Endothelial cell of hepatic sinusoid (primary cell): ENCODE measurements at regions not wholly inside any gene's neighbourhood (a gene's known extent, or its start where the extent isn't known, plus 50 kb on each side); places are given as distances from the start of the nearest gene placed in this dataset.

ENCODE experiments used
- in situ Hi-C: cut with HindIII; loops from 2 replicates; pipeline ENCODE4 v1.10.0; 2017; ENCODE audit warnings: low sequenced_read_pairs

GRCh38 chr2:129113776-129114175, 795.1 kb upstream of the HS6ST1 start:
- in situ Hi-C loops, result no loop called here

- in situ Hi-C loops, result no loop called here
These were observed 798.8 kb upstream of the HS6ST1 start for GRCh38 chr2:129117434-129117833.

- in situ Hi-C loops, result no loop called here
These were observed 799.6 kb upstream of the HS6ST1 start for GRCh38 chr2:129118296-129118695.

- in situ Hi-C loops, result no loop called here
These were observed 810.4 kb upstream of the HS6ST1 start for GRCh38 chr2:129129087-129129486.

- in situ Hi-C loops, result no loop called here
These were observed 815.3 kb upstream of the HS6ST1 start for GRCh38 chr2:129133692-129134641.

GRCh38 chr2:129135017-129135416, 816.3 kb upstream of the HS6ST1 start:
- in situ Hi-C loops, result no loop called here

GRCh38 chr2:129139380-129139779, 820.7 kb upstream of the HS6ST1 start:
- in situ Hi-C loops, result no loop called here

GRCh38 chr2:129142465-129142864, 823.8 kb upstream of the HS6ST1 start:
- in situ Hi-C loops, result no loop called here

GRCh38 chr2:129144082-129144791, 825.6 kb upstream of the HS6ST1 start:
- in situ Hi-C loops, result no loop called here

- in situ Hi-C loops, result no loop called here
These were observed 827.0 kb upstream of the RAB6C start for GRCh38 chr2:129152514-129152913.

- in situ Hi-C loops, result no loop called here
These were observed 818.6 kb upstream of the RAB6C start for GRCh38 chr2:129160879-129161278.

- in situ Hi-C loops, result no loop called here
These were observed 815.1 kb upstream of the RAB6C start for GRCh38 chr2:129164220-129164949.

- in situ Hi-C loops, result no loop called here
These were observed 814.5 kb upstream of the RAB6C start for GRCh38 chr2:129165006-129165405.

- in situ Hi-C loops, result no loop called here
These were observed 812.0 kb upstream of the RAB6C start for GRCh38 chr2:129167456-129167855.

- in situ Hi-C loops, result no loop called here
These were observed 808.9 kb upstream of the RAB6C start for GRCh38 chr2:129170570-129170969.

GRCh38 chr2:129174143-129174542, 805.3 kb upstream of the RAB6C start:
- in situ Hi-C loops, result no loop called here

GRCh38 chr2:129175051-129175450, 804.4 kb upstream of the RAB6C start:
- in situ Hi-C loops, result no loop called here

- in situ Hi-C loops, result no loop called here
These were observed 803.1 kb upstream of the RAB6C start for GRCh38 chr2:129176375-129176774.

- in situ Hi-C loops, result no loop called here
These were observed 801.1 kb upstream of the RAB6C start for GRCh38 chr2:129178356-129178755.

- in situ Hi-C loops, result no loop called here
These were observed 800.3 kb upstream of the RAB6C start for GRCh38 chr2:129179199-129179598.

- in situ Hi-C loops, result no loop called here
These were observed 799.2 kb upstream of the RAB6C start for GRCh38 chr2:129180124-129180716.
